ENCODE measurements at regions not wholly inside any gene's neighbourhood (a gene's known extent, or its start where the extent isn't known, plus 50 kb on each side); places are given as distances from the start of the nearest gene placed in this dataset.
A peak's percentile ranks its signal among the peaks of the same experiment; 100 is the strongest.

DNA sequence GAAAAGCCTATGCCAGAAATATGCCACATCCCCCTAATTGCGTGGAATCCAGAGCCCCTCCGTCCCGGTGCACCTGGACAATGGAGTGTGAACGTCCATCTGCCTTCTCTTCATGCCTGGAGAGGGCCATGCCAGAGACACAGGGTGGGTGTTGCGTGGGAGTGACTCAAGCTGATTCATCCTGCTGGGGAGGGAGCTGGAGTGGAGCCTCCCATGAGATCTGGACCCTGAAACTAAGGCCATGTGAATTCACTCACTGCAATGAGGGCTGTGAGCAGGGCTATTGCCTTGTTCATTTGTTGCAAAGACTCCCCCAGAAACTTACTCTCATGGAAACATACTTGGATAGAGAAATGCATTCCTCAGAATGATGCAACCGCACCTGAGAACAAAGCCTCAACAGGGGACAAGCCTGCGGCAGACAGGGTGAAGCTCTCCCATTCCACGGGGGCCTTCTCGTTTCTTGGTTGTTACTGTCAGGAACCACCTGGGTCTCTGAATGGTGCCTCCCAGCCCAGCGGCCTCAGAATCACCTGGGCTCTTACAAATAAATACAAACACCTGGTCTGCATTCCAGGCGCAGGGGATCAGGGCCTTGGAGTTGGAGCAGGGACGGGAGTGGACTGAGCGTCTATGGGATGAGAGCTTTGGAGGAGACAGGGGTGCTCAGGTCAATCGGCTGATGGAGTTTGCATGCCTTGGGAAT lies 1031.2 kb downstream of the BRD1 start:
- H3K9ac ChIP-seq (ENCODE audit: insufficient read depth, low read depth, low read length): no peak overlapping the region
- 73% methylated on average over 5 of the region's 14 CpGs for WGBS (ENCODE audit: low lambda C conversion rate)
- ChIA-PET POLR2A (no interaction called here), CTCF (ENCODE audit: low intra/inter-chr PET ratio, low total read pairs) (no interaction called here)
- H4K20me1 ChIP-seq (ENCODE audit: insufficient read depth, low read length): peaks cover 2% of the 10 kb centered on the region; the same call in 1 of the 2 replicates
- ATAC-seq (no peak; the same call in 2 of the 3 replicates), FAIRE-seq (no peak), DNase-seq (ENCODE audit: low spot score) (no peak)
- H3K9me3 ChIP-seq (ENCODE audit: low read length): no peaks in the 10 kb centered on the region
- H3K36me3 ChIP-seq (replicated peaks in 1 of 2; ENCODE audit: control insufficient read depth in 1 of 2, insufficient read depth in 2 of 2, low read length in 2 of 2): no peaks in the 10 kb centered on the region
- H3K4me2 ChIP-seq (ENCODE audit: low read depth, low read length): no peak overlapping the region
- H3K27me3 ChIP-seq (ENCODE audit: control insufficient read depth in 1 of 2, insufficient read depth in 2 of 2, low read length in 2 of 2): peaks cover 2 to 22% of the 10 kb centered on the region in 2 experiments; a peak in 2 of 5 replicates
- H3K27ac ChIP-seq (ENCODE audit: extremely low read length, insufficient read depth, low read length): no peak overlapping the region
- H3K4me3 ChIP-seq (replicated peaks in 1 of 3; ENCODE audit: insufficient read depth in 1 of 3, low read depth in 2 of 3, low read length in 3 of 3): no peak overlapping the region
- H3K4me1 ChIP-seq (ENCODE audit: insufficient read depth, low read length): no peaks in the 10 kb centered on the region
- in situ Hi-C loops (cut with HindIII; ENCODE audit: extremely low pct_ligation_motif_present, low pct_unique_long_range_greater_than_20kb): no loop called here
- no peaks in the 10 kb centered on the region for H3K79me2 ChIP-seq (ENCODE audit: insufficient read depth, low read length)
- no peak overlapping the region for H2AFZ ChIP-seq (ENCODE audit: low read length)
- no TSS peak for BruUV-seq (replicated peaks)
- intact Hi-C loops (cut with micrococcal nuclease; ENCODE audit: unreplicated experiment): no loop called here
- TF ChIP-seq MBNL3 (CRISPR knock-in tag; conservative IDR thresholded peaks at IDR 0.05) (no peak), PHF5A (CRISPR knock-in tag; IDR thresholded peaks at IDR 0.05; ENCODE audit: low read depth, unreplicated experiment) (no peak), ZNF251 (CRISPR knock-in tag; IDR thresholded peaks at IDR 0.05) (no peak), CEBPB (IDR thresholded peaks at IDR 0.05; ENCODE audit: borderline replicate concordance, low read depth, low read length) (peak; percentile 63; the same call in 1 of the 2 replicates), ZNF598 (CRISPR knock-in tag; IDR thresholded peaks at IDR 0.05; ENCODE audit: borderline replicate concordance) (no peak), ZNF878 (CRISPR knock-in tag; IDR thresholded peaks at IDR 0.05) (no peak)
- TF ChIP-seq, protein P1, sequence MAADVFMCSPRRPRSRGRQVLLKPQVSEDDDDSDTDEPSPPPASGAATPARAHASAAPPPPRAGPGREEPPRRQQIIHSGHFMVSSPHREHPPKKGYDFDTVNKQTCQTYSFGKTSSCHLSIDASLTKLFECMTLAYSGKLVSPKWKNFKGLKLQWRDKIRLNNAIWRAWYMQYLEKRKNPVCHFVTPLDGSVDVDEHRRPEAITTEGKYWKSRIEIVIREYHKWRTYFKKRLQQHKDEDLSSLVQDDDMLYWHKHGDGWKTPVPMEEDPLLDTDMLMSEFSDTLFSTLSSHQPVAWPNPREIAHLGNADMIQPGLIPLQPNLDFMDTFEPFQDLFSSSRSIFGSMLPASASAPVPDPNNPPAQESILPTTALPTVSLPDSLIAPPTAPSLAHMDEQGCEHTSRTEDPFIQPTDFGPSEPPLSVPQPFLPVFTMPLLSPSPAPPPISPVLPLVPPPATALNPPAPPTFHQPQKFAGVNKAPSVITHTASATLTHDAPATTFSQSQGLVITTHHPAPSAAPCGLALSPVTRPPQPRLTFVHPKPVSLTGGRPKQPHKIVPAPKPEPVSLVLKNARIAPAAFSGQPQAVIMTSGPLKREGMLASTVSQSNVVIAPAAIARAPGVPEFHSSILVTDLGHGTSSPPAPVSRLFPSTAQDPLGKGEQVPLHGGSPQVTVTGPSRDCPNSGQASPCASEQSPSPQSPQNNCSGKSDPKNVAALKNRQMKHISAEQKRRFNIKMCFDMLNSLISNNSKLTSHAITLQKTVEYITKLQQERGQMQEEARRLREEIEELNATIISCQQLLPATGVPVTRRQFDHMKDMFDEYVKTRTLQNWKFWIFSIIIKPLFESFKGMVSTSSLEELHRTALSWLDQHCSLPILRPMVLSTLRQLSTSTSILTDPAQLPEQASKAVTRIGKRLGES (CRISPR knock-in tag; IDR thresholded peaks at IDR 0.05; ENCODE audit: borderline replicate concordance): no peak

All from HepG2 (cell line).